ENCODE measurements at regions not wholly inside any gene's neighbourhood (a gene's known extent, or its start where the extent isn't known, plus 50 kb on each side); places are given as distances from the start of the nearest gene placed in this dataset.

DNA sequence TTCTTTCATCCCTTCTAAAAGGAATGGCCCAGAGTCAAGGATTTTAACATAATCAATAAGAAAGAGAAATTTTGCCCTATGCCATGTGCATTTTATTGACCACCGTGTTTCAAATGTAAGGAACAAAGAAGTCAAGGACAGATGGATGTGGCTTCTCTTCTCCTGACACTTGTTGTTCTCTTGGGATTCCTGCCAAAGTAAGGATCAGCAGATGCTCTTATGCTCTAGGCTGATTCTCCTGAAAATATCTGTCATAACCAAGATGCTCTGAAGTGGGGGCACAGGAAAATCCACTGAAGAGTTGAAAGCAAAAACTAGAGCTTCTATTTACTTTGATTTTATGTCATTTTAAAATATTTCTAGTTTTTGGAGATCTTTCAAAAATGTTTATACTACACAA, 72.9 kb upstream of the SYT4 start:
- TF ChIP-seq, protein P1, sequence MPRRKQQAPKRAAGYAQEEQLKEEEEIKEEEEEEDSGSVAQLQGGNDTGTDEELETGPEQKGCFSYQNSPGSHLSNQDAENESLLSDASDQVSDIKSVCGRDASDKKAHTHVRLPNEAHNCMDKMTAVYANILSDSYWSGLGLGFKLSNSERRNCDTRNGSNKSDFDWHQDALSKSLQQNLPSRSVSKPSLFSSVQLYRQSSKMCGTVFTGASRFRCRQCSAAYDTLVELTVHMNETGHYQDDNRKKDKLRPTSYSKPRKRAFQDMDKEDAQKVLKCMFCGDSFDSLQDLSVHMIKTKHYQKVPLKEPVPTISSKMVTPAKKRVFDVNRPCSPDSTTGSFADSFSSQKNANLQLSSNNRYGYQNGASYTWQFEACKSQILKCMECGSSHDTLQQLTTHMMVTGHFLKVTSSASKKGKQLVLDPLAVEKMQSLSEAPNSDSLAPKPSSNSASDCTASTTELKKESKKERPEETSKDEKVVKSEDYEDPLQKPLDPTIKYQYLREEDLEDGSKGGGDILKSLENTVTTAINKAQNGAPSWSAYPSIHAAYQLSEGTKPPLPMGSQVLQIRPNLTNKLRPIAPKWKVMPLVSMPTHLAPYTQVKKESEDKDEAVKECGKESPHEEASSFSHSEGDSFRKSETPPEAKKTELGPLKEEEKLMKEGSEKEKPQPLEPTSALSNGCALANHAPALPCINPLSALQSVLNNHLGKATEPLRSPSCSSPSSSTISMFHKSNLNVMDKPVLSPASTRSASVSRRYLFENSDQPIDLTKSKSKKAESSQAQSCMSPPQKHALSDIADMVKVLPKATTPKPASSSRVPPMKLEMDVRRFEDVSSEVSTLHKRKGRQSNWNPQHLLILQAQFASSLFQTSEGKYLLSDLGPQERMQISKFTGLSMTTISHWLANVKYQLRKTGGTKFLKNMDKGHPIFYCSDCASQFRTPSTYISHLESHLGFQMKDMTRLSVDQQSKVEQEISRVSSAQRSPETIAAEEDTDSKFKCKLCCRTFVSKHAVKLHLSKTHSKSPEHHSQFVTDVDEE (CRISPR knock-in tag; IDR thresholded peaks at IDR 0.05) = no peak
- TF ChIP-seq ZFP30 (CRISPR knock-in tag; IDR thresholded peaks at IDR 0.05) = no peak
- TF ChIP-seq PPARA (CRISPR knock-in tag; IDR thresholded peaks at IDR 0.05; ENCODE audit: borderline replicate concordance) = no peak
- no peak for TF ChIP-seq SNAI2 (CRISPR knock-in tag; IDR thresholded peaks at IDR 0.05)
- no peak for TF ChIP-seq ZFP3 (CRISPR knock-in tag; IDR thresholded peaks at IDR 0.05)
- no peak for TF ChIP-seq OSR1 (CRISPR knock-in tag; IDR thresholded peaks at IDR 0.05)
- TF ChIP-seq, protein P2, sequence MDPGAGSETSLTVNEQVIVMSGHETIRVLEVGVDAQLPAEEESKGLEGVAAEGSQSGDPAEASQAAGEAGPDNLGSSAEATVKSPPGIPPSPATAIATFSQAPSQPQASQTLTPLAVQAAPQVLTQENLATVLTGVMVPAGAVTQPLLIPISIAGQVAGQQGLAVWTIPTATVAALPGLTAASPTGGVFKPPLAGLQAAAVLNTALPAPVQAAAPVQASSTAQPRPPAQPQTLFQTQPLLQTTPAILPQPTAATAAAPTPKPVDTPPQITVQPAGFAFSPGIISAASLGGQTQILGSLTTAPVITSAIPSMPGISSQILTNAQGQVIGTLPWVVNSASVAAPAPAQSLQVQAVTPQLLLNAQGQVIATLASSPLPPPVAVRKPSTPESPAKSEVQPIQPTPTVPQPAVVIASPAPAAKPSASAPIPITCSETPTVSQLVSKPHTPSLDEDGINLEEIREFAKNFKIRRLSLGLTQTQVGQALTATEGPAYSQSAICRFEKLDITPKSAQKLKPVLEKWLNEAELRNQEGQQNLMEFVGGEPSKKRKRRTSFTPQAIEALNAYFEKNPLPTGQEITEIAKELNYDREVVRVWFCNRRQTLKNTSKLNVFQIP (CRISPR knock-in tag; IDR thresholded peaks at IDR 0.05; ENCODE audit: borderline replicate concordance, low read depth) = no peak

All from SK-N-SH treated with all-trans-retinoic acid at 6 μM for 48 hours (cell line).